HEK293 (cell line): ENCODE measurements at regions not wholly inside any gene's neighbourhood (a gene's known extent, or its start where the extent isn't known, plus 50 kb on each side); places are given as distances from the start of the nearest gene placed in this dataset.

ENCODE experiments used
- CTCF ChIA-PET: fragments of 350-600 bp; formaldehyde crosslinking; extraction: SDS; loops from one replicate; lab custom pipeline; 2021; ENCODE audit warnings: antibody characterized with exemption; lab: Yijun Ruan, JAX
- POLR2A ChIA-PET: fragments of 300-600 bp; formaldehyde crosslinking; extraction: SDS; loops from one replicate; lab custom pipeline; 2020; ENCODE audit warnings: antibody characterized with exemption, inconsistent platforms; lab: Yijun Ruan, JAX
- H3K27ac ChIP-seq: fragments of 200-500 bp; sonication (Bioruptor generic); 2 replicates; pipeline ENCODE4 v1.5.1; 2014; ENCODE audit warnings: low read depth, low read length, control low read depth, inconsistent platforms; ENCODE audit errors: extremely low read depth
- H3K36me3 ChIP-seq, 2 experiments: fragments of 200-500 bp in 1 of 2; sonication (Bioruptor generic) in 1 of 2; 1 replicate in 1 of 2; 2 replicates in 1 of 2; pipeline ENCODE4 v1.5.1; 2014 to 2017; ENCODE audit warnings: inconsistent platforms in 2 of 2, low read length in 2 of 2; ENCODE audit not compliant: control insufficient read depth in 2 of 2, insufficient read depth in 1 of 2
- H3K4me1 ChIP-seq: fragments of 200-500 bp; sonication (Bioruptor generic); 2 replicates; pipeline ENCODE4 v1.5.1; 2014; ENCODE audit warnings: mild to moderate bottlenecking, low read length, inconsistent platforms; ENCODE audit not compliant: control insufficient read depth, insufficient read depth
- H3K4me3 ChIP-seq: 2 replicates; pipeline ENCODE4 v1.5.1; 2011; ENCODE audit warnings: low read depth, mild to moderate bottlenecking, control low read depth, low read length, moderate library complexity
- H3K9me3 ChIP-seq: fragments of 200-500 bp; sonication (Bioruptor generic); 2 replicates; pipeline ENCODE4 v1.5.1; 2014; ENCODE audit warnings: low read depth, low read length, inconsistent platforms; ENCODE audit not compliant: control insufficient read depth, insufficient read depth
- HOXA7 ChIP-seq: sonication (generic); formaldehyde crosslinking; IDR thresholded peaks from 2 replicates; pipeline ENCODE4 v1.8.1; 2022; ENCODE audit warnings: missing genetic modification reagents, borderline replicate concordance
- PRDM6 ChIP-seq: fragments of 450-650 bp; formaldehyde crosslinking; IDR thresholded peaks from 2 replicates; pipeline ENCODE4 v1.5.1; 2017; ENCODE audit warnings: missing biosample characterization, missing genetic modification characterization
- SCRT1 ChIP-seq: fragments of 450-650 bp; formaldehyde crosslinking; IDR thresholded peaks from 2 replicates; pipeline ENCODE4 v1.5.1; 2016; ENCODE audit warnings: missing biosample characterization, missing genetic modification characterization, borderline replicate concordance
- SETDB1 ChIP-seq: IDR thresholded peaks from one replicate; pipeline ENCODE4 v1.6.1; 2017; ENCODE audit warnings: mild to moderate bottlenecking, low read length, moderate library complexity, mixed read lengths; ENCODE audit not compliant: insufficient read length
- SP7 ChIP-seq: fragments of 450-650 bp; formaldehyde crosslinking; IDR thresholded peaks from 2 replicates; pipeline ENCODE4 v1.5.1; 2016; ENCODE audit warnings: missing biosample characterization, missing genetic modification characterization
- ZBTB48 ChIP-seq: fragments of 450-650 bp; formaldehyde crosslinking; IDR thresholded peaks from 2 replicates; pipeline ENCODE4 v1.5.1; 2016; ENCODE audit warnings: missing biosample characterization, missing genetic modification characterization
- ZFP37 ChIP-seq: fragments of 450-650 bp; formaldehyde crosslinking; IDR thresholded peaks from 2 replicates; pipeline ENCODE4 v1.5.1; 2016; ENCODE audit warnings: missing biosample characterization, missing genetic modification characterization
- ZNF211 ChIP-seq: fragments of 450-650 bp; formaldehyde crosslinking; IDR thresholded peaks from 2 replicates; pipeline ENCODE4 v1.5.1; 2016; ENCODE audit warnings: low read depth, missing biosample characterization, missing genetic modification characterization
- ZNF221 ChIP-seq: fragments of 450-650 bp; formaldehyde crosslinking; IDR thresholded peaks from 2 replicates; pipeline ENCODE4 v1.5.1; 2017; ENCODE audit warnings: missing biosample characterization, missing genetic modification characterization, borderline replicate concordance
- ZNF302 ChIP-seq: fragments of 450-650 bp; formaldehyde crosslinking; IDR thresholded peaks from 2 replicates; pipeline ENCODE4 v1.5.1; 2016; ENCODE audit warnings: missing biosample characterization, missing genetic modification characterization, low read depth
- ZNF311 ChIP-seq: fragments of 450-650 bp; formaldehyde crosslinking; IDR thresholded peaks from 2 replicates; pipeline ENCODE4 v1.5.1; 2017; ENCODE audit warnings: missing biosample characterization, missing genetic modification characterization, borderline replicate concordance
- ZNF341 ChIP-seq: fragments of 450-650 bp; formaldehyde crosslinking; IDR thresholded peaks from 2 replicates; pipeline ENCODE4; 2016; ENCODE audit warnings: low read depth, missing biosample characterization, missing genetic modification characterization
- ZNF37A ChIP-seq: fragments of 450-650 bp; IDR thresholded peaks from 2 replicates; pipeline ENCODE4 v1.5.1; 2018; ENCODE audit warnings: missing biosample characterization, missing genetic modification characterization
- ZNF426 ChIP-seq: fragments of 450-650 bp; formaldehyde crosslinking; IDR thresholded peaks from 2 replicates; pipeline ENCODE4 v1.5.1; 2017; ENCODE audit warnings: missing biosample characterization, missing genetic modification characterization, mild to moderate bottlenecking, inconsistent platforms, moderate library complexity
- ZNF501 ChIP-seq: fragments of 450-650 bp; formaldehyde crosslinking; IDR thresholded peaks from 2 replicates; pipeline ENCODE4 v1.5.1; 2016; ENCODE audit warnings: missing biosample characterization, missing genetic modification characterization
- ZNF555 ChIP-seq: fragments of 450-650 bp; formaldehyde crosslinking; conservative IDR thresholded peaks from 2 replicates; pipeline ENCODE4 v1.5.1; 2017; ENCODE audit warnings: missing biosample characterization, mild to moderate bottlenecking, missing genetic modification characterization, inconsistent platforms
- ZNF654 ChIP-seq: fragments of 450-650 bp; formaldehyde crosslinking; IDR thresholded peaks from 2 replicates; pipeline ENCODE4 v1.5.1; 2016; ENCODE audit warnings: low read depth, missing biosample characterization, missing genetic modification characterization
- ZNF670 ChIP-seq: fragments of 450-650 bp; formaldehyde crosslinking; IDR thresholded peaks from 2 replicates; pipeline ENCODE4 v1.5.1; 2016; ENCODE audit warnings: missing biosample characterization, missing genetic modification characterization, low read depth
- ZSCAN16 ChIP-seq: fragments of 450-650 bp; formaldehyde crosslinking; IDR thresholded peaks from 2 replicates; pipeline ENCODE4 v1.5.1; 2016; ENCODE audit warnings: missing biosample characterization, missing genetic modification characterization
- ZSCAN18 ChIP-seq: fragments of 450-650 bp; formaldehyde crosslinking; IDR thresholded peaks from 2 replicates; pipeline ENCODE4 v1.5.1; 2016; ENCODE audit warnings: missing biosample characterization, missing genetic modification characterization
- TF ChIP-seq, protein P1 (sequence below): fragments of 450-650 bp; formaldehyde crosslinking; IDR thresholded peaks from 2 replicates; pipeline ENCODE4 v1.5.1; 2016; ENCODE audit warnings: missing biosample characterization, missing genetic modification characterization, borderline replicate concordance

DNA sequence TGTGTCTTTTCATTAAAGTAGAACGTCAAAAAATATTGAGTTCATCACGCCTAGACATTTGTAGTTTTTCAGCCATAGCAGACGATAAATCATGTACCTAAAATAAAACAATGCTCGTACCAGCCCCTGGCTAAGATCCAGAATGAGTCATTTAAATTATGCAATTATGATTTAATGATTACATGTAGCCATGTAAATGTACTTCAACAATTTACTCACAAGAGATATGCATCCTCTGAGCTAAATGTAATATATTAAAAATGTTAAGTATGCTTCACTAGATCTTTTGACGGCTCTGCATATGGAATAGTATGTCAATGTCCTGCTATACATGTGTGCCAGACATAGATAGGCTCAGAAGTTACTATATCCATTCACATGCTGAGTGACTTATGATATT is 1077.8 kb downstream of the ARAP2 start:
- no peaks in the 10 kb centered on the region for H3K36me3 ChIP-seq
- CTCF ChIA-PET, result no interaction called here
- H3K4me3 ChIP-seq, result no peak overlapping the region
- H3K9me3 ChIP-seq, result no peaks in the 10 kb centered on the region
- no peak for TF ChIP-seq ZBTB48 (tag by site-specific recombination)
- TF ChIP-seq SCRT1 (tag by site-specific recombination), result no peak
- no peak for TF ChIP-seq ZNF311 (tag by site-specific recombination)
- no peak for TF ChIP-seq ZNF211
- no peak for TF ChIP-seq PRDM6 (tag by site-specific recombination)
- TF ChIP-seq ZSCAN18, result no peak
- TF ChIP-seq, protein P1, sequence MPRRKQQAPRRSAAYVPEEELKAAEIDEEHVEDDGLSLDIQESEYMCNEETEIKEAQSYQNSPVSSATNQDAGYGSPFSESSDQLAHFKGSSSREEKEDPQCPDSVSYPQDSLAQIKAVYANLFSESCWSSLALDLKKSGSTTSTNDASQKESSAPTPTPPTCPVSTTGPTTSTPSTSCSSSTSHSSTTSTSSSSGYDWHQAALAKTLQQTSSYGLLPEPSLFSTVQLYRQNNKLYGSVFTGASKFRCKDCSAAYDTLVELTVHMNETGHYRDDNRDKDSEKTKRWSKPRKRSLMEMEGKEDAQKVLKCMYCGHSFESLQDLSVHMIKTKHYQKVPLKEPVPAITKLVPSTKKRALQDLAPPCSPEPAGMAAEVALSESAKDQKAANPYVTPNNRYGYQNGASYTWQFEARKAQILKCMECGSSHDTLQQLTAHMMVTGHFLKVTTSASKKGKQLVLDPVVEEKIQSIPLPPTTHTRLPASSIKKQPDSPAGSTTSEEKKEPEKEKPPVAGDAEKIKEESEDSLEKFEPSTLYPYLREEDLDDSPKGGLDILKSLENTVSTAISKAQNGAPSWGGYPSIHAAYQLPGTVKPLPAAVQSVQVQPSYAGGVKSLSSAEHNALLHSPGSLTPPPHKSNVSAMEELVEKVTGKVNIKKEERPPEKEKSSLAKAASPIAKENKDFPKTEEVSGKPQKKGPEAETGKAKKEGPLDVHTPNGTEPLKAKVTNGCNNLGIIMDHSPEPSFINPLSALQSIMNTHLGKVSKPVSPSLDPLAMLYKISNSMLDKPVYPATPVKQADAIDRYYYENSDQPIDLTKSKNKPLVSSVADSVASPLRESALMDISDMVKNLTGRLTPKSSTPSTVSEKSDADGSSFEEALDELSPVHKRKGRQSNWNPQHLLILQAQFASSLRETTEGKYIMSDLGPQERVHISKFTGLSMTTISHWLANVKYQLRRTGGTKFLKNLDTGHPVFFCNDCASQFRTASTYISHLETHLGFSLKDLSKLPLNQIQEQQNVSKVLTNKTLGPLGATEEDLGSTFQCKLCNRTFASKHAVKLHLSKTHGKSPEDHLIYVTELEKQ, result no peak
- TF ChIP-seq SETDB1, result no peak
- TF ChIP-seq ZFP37 (tag by site-specific recombination), result no peak
- no peak for TF ChIP-seq ZNF654 (tag by site-specific recombination)
- no peak for TF ChIP-seq ZNF341 (tag by site-specific recombination)
- no peak for TF ChIP-seq ZNF37A
- TF ChIP-seq ZNF670 (tag by site-specific recombination), result no peak
- TF ChIP-seq, all 188 proteins: peak for 0
- POLR2A ChIA-PET, result no interaction called here
- Histone ChIP-seq H3K4me1 (no peaks in the 10 kb centered on the region), H3K27ac (no peak overlapping the region)

GRCh38 chr4:35167385-35167784 is 1076.9 kb downstream of the ARAP2 start:
- ChIA-PET POLR2A (no interaction called here), CTCF (no interaction called here)
- no peaks in the 10 kb centered on the region for H3K9me3 ChIP-seq
- H3K27ac ChIP-seq, result no peak overlapping the region
- H3K4me3 ChIP-seq, result no peak overlapping the region
- H3K4me1 ChIP-seq, result no peaks in the 10 kb centered on the region
- TF ChIP-seq ZNF555, result no peak
- TF ChIP-seq ZNF221 (tag by site-specific recombination), result no peak
- no peak for TF ChIP-seq HOXA7 (CRISPR knock-in tag)
- TF ChIP-seq SP7 (tag by site-specific recombination), result no peak
- no peak for TF ChIP-seq ZSCAN16 (tag by site-specific recombination)
- TF ChIP-seq ZNF302 (tag by site-specific recombination), result no peak
- TF ChIP-seq ZNF426 (tag by site-specific recombination), result no peak
- TF ChIP-seq ZNF501 (tag by site-specific recombination), result no peak
- TF ChIP-seq, all 188 proteins: peak for 0
- no peaks in the 10 kb centered on the region for H3K36me3 ChIP-seq
